Keratinocyte (primary cell): ENCODE measurements at regions not wholly inside any gene's neighbourhood (a gene's known extent, or its start where the extent isn't known, plus 50 kb on each side); places are given as distances from the start of the nearest gene placed in this dataset.

ENCODE experiments used
- EZH2 ChIP-seq: IDR thresholded peaks from one replicate; pipeline ENCODE4 v1.6.1; 2012; ENCODE audit warnings: inconsistent platforms, mild to moderate bottlenecking, low read length, moderate library complexity
- TF ChIP-seq, protein P1 (sequence below), 3 experiments: IDR thresholded peaks in 1 of 3; conservative IDR thresholded peaks in 1 of 3; optimal IDR thresholded peaks in 1 of 3; 2 replicates in 2 of 3; 3 replicates in 1 of 3; pipeline versions ENCODE3 to v1.5.1; 2011; ENCODE audit warnings: low read length in 3 of 3, mild to moderate bottlenecking in 3 of 3, moderate library complexity in 2 of 3, control low read depth in 1 of 3, inconsistent platforms in 1 of 3; ENCODE audit not compliant: insufficient read depth in 2 of 3; ENCODE audit errors: extremely low read depth in 1 of 3

DNA sequence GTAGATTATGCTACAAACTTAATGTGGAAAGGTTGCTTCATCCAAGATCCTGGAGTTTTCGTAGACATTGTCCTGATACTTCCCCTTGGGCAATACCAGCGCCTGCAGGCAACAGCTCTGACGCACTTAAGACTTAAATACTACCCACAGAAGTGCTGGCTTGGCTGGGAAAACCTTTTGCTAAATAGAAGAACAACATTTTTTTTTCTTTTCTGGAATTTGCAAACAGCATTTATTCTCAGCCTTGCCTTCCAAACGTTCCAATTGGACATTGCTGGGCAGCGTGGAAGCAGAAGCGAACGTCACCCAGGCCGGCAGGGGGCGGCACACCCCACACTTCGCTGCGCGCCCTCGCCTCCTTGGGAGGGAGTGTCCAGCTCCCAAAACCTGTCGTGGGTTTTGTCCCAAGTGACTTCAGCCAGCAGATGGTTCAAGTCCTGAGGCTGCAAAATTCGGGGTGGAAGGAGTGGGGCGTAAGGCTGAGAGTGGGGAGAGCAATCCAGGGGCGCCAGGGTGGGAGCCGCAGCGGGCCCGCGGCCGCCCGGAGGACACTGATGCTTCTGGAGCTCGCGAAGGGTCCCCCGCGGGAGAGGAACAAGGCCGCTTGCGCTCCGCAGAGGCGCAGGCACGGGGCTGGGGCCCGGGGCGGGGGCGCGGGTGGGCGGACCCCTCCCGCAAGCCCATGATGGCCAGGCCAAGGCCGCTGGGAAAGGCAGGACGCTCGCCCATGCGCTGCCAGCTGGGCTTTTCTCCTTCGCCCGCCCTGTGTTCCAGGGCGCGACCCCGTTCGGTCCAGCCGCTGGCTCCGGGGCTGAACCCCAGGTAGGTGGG lies 60.8 kb upstream of the MAP3K4 start:
- TF ChIP-seq, protein P1, sequence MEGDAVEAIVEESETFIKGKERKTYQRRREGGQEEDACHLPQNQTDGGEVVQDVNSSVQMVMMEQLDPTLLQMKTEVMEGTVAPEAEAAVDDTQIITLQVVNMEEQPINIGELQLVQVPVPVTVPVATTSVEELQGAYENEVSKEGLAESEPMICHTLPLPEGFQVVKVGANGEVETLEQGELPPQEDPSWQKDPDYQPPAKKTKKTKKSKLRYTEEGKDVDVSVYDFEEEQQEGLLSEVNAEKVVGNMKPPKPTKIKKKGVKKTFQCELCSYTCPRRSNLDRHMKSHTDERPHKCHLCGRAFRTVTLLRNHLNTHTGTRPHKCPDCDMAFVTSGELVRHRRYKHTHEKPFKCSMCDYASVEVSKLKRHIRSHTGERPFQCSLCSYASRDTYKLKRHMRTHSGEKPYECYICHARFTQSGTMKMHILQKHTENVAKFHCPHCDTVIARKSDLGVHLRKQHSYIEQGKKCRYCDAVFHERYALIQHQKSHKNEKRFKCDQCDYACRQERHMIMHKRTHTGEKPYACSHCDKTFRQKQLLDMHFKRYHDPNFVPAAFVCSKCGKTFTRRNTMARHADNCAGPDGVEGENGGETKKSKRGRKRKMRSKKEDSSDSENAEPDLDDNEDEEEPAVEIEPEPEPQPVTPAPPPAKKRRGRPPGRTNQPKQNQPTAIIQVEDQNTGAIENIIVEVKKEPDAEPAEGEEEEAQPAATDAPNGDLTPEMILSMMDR (optimal IDR thresholded peaks at IDR 0.05 in 1 of 3, IDR thresholded peaks at IDR 0.05 in 1 of 3, conservative IDR thresholded peaks at IDR 0.05 in 1 of 3; ENCODE audit: extremely low read depth in 1 of 3, insufficient read depth in 2 of 3, low read length in 3 of 3), result peak; percentile 80 to 98 (median 94)
- TF ChIP-seq EZH2, result no peak
